DND-41 (cell line): ENCODE measurements at regions not wholly inside any gene's neighbourhood (a gene's known extent, or its start where the extent isn't known, plus 50 kb on each side); places are given as distances from the start of the nearest gene placed in this dataset.

Source experiments
- ATAC-seq: fragments of 200-7000 bp; cut with Tn5 transposase; 3 replicates; pipeline ENCODE4 v1.9.1; 2021; ENCODE audit warnings: low read depth; ENCODE audit not compliant: insufficient read depth
- DNase-seq: peaks from one replicate; pipeline ENCODE4 v3.0.0-alpha.2; 2020
- H2AFZ ChIP-seq: 2 replicates; pipeline ENCODE4 v1.6.0; 2012; ENCODE audit warnings: low read depth, low read length
- H3K27ac ChIP-seq: 2 replicates; pipeline ENCODE4 v1.5.1; 2012; ENCODE audit warnings: low read length, inconsistent platforms
- H3K27me3 ChIP-seq: fragments of 200-600 bp; sonication (generic); 2 replicates; pipeline ENCODE4 v1.6.0; 2012; ENCODE audit warnings: low read length, mild to moderate bottlenecking, inconsistent platforms; ENCODE audit not compliant: insufficient read depth, poor library complexity
- H3K36me3 ChIP-seq: 2 replicates; pipeline ENCODE4 v1.5.1; 2012; ENCODE audit warnings: low read length, inconsistent platforms; ENCODE audit not compliant: insufficient read depth
- H3K4me1 ChIP-seq: 2 replicates; pipeline ENCODE4 v1.5.1; 2012; ENCODE audit warnings: mild to moderate bottlenecking, low read length; ENCODE audit not compliant: insufficient read depth
- H3K4me2 ChIP-seq: 2 replicates; pipeline ENCODE4 v1.6.0; 2012; ENCODE audit warnings: mild to moderate bottlenecking, moderate library complexity, low read length, inconsistent platforms; ENCODE audit not compliant: insufficient read depth
- H3K4me3 ChIP-seq, 2 experiments: fragments of 200-600 bp in 1 of 2; shearing (Covaris generic) in 1 of 2; 2 replicates each; pipeline ENCODE4 v1.5.1; 2012 to 2016; ENCODE audit warnings: inconsistent platforms in 2 of 2, low read length in 2 of 2, mild to moderate bottlenecking in 2 of 2, low read depth in 1 of 2, moderate library complexity in 1 of 2
- H3K79me2 ChIP-seq: 2 replicates; pipeline ENCODE4 v1.6.0; 2012; ENCODE audit warnings: low read length, inconsistent platforms; ENCODE audit not compliant: insufficient read depth
- H3K9ac ChIP-seq: 2 replicates; pipeline ENCODE4 v1.6.0; 2012; ENCODE audit warnings: low read depth, mild to moderate bottlenecking, inconsistent platforms, low read length, moderate library complexity
- H3K9me3 ChIP-seq: 2 replicates; pipeline ENCODE4 v1.5.1; 2012; ENCODE audit warnings: low read length, moderate library complexity, mild to moderate bottlenecking, inconsistent platforms; ENCODE audit not compliant: insufficient read depth, severe bottlenecking
- H4K20me1 ChIP-seq: 2 replicates; pipeline ENCODE4 v1.6.0; 2012; ENCODE audit warnings: low read length; ENCODE audit not compliant: insufficient read depth
- CTCF ChIP-seq: IDR thresholded peaks from 2 replicates; pipeline ENCODE4 v1.5.1; 2012; ENCODE audit warnings: borderline replicate concordance, low read length, moderate library complexity, mild to moderate bottlenecking; ENCODE audit not compliant: poor library complexity, severe bottlenecking; ENCODE audit errors: extremely low read depth
- EZH2 ChIP-seq: IDR thresholded peaks from 3 replicates; pipeline ENCODE4 v1.6.1; 2012; ENCODE audit warnings: borderline replicate concordance, low read depth, mild to moderate bottlenecking, moderate library complexity, low read length, inconsistent platforms; ENCODE audit not compliant: severe bottlenecking

GRCh38 chr1:212212343-212212742 is 72.9 kb upstream of the PPP2R5A start:
- TF ChIP-seq CTCF = no peak
- no peak for TF ChIP-seq EZH2
- no peak overlapping the region for H2AFZ ChIP-seq
- no peaks in the 10 kb centered on the region for H3K9me3 ChIP-seq
- no peaks in the 10 kb centered on the region for H3K27me3 ChIP-seq
- H3K4me3 ChIP-seq = no peak overlapping the region
- no peak overlapping the region for H3K4me2 ChIP-seq
- H4K20me1 ChIP-seq = no peaks in the 10 kb centered on the region
- H3K27ac ChIP-seq = no peak overlapping the region
- DNase-seq = no peak
- ATAC-seq = no peak
- no peaks in the 10 kb centered on the region for H3K4me1 ChIP-seq
- no peak overlapping the region for H3K9ac ChIP-seq
- no peaks in the 10 kb centered on the region for H3K79me2 ChIP-seq
- H3K36me3 ChIP-seq = no peaks in the 10 kb centered on the region

- Histone ChIP-seq H4K20me1 (no peaks in the 10 kb centered on the region), H3K27me3 (no peaks in the 10 kb centered on the region), H3K4me2 (no peak overlapping the region), H3K36me3 (no peaks in the 10 kb centered on the region), H2AFZ (no peak overlapping the region), H3K9ac (no peak overlapping the region), H3K27ac (no peak overlapping the region), H3K4me1 (no peaks in the 10 kb centered on the region), H3K4me3 (no peak overlapping the region), H3K79me2 (no peaks in the 10 kb centered on the region), H3K9me3 (no peaks in the 10 kb centered on the region)
- TF ChIP-seq EZH2 (no peak), CTCF (no peak)
- DNase-seq (no peak), ATAC-seq (no peak)
Observed at GRCh38 chr1:212212906-212213305, 72.3 kb upstream of the PPP2R5A start.

- ATAC-seq (no peak), DNase-seq (no peak)
- Histone ChIP-seq H3K9ac (no peak overlapping the region), H3K4me3 (no peak overlapping the region), H4K20me1 (no peaks in the 10 kb centered on the region), H3K9me3 (no peaks in the 10 kb centered on the region), H3K4me1 (peaks cover 5% of the 10 kb centered on the region), H3K4me2 (no peak overlapping the region), H2AFZ (no peak overlapping the region), H3K79me2 (no peaks in the 10 kb centered on the region), H3K27me3 (no peaks in the 10 kb centered on the region), H3K36me3 (no peaks in the 10 kb centered on the region), H3K27ac (no peak overlapping the region)
- TF ChIP-seq CTCF (no peak), EZH2 (no peak)
Observed at GRCh38 chr1:212213784-212214183, 71.4 kb upstream of the PPP2R5A start.

GRCh38 chr1:212214325-212214724 is 70.9 kb upstream of the PPP2R5A start:
- Histone ChIP-seq H3K9ac (no peak overlapping the region), H3K9me3 (no peaks in the 10 kb centered on the region), H4K20me1 (no peaks in the 10 kb centered on the region), H3K27ac (no peak overlapping the region), H3K4me1 (peaks cover 7% of the 10 kb centered on the region), H2AFZ (no peak overlapping the region), H3K4me3 (no peak overlapping the region), H3K4me2 (no peak overlapping the region), H3K36me3 (no peaks in the 10 kb centered on the region), H3K27me3 (no peaks in the 10 kb centered on the region), H3K79me2 (no peaks in the 10 kb centered on the region)
- ATAC-seq (no peak), DNase-seq (no peak)
- TF ChIP-seq EZH2 (no peak), CTCF (no peak)
